Endothelial cell of hepatic sinusoid (primary cell): ENCODE measurements at regions not wholly inside any gene's neighbourhood (a gene's known extent, or its start where the extent isn't known, plus 50 kb on each side); places are given as distances from the start of the nearest gene placed in this dataset.
"Not testable (repeated sequence)": the region's sequence is repeated elsewhere in the genome, so short reads cannot be mapped to it uniquely, and the experiment has no call there.

Experiments used
- in situ Hi-C: cut with HindIII; loops from 2 replicates; pipeline ENCODE4 v1.10.0; 2017; ENCODE audit warnings: low sequenced_read_pairs

- in situ Hi-C loops, result loop anchor here (5.0 kb wide), 1 partner anchor 66 kb away; no protein-coding TSS in a partner anchor
These were observed 222.6 kb upstream of the SMIM31 start for GRCh38 chr4:164531336-164531735.

GRCh38 chr4:164536814-164537213 is 217.1 kb upstream of the SMIM31 start:
- in situ Hi-C loops, result no loop called here

GRCh38 chr4:164538097-164538496 is 215.8 kb upstream of the SMIM31 start:
- in situ Hi-C loops, result no loop called here

- in situ Hi-C loops, result no loop called here
These were observed 212.9 kb upstream of the SMIM31 start for GRCh38 chr4:164540987-164541386.

- in situ Hi-C loops, result no loop called here
These were observed 211.5 kb upstream of the SMIM31 start for GRCh38 chr4:164542431-164542830.

GRCh38 chr4:164550989-164551712 is 202.8 kb upstream of the SMIM31 start:
- in situ Hi-C loops, result no loop called here

GRCh38 chr4:164551713-164552040 is 202.3 kb upstream of the SMIM31 start:
- in situ Hi-C loops, result no loop called here

- in situ Hi-C loops, result no loop called here
These were observed 182.1 kb upstream of the SMIM31 start for GRCh38 chr4:164571593-164572390.

GRCh38 chr4:164572877-164573279 is 181.1 kb upstream of the SMIM31 start:
- in situ Hi-C loops, result no loop called here

GRCh38 chr4:164575861-164576260 is 178.1 kb upstream of the SMIM31 start:
- in situ Hi-C loops, result no loop called here

GRCh38 chr4:164579270-164579942 is 174.5 kb upstream of the SMIM31 start:
- in situ Hi-C loops, result no loop called here

GRCh38 chr4:164591666-164592065 is 162.3 kb upstream of the SMIM31 start:
- in situ Hi-C loops, result no loop called here

- in situ Hi-C loops, result loop anchor here (5.0 kb wide), 1 partner anchor 63 kb away; no protein-coding TSS in a partner anchor
These were observed 158.2 kb upstream of the SMIM31 start for GRCh38 chr4:164595751-164596150.

- in situ Hi-C loops, result loop anchor here (5.0 kb wide), 1 partner anchor 64 kb away; no protein-coding TSS in a partner anchor
These were observed 157.5 kb upstream of the SMIM31 start for GRCh38 chr4:164596318-164596878.

- in situ Hi-C loops, result loop anchor here (5.0 kb wide), 1 partner anchor 65 kb away; no protein-coding TSS in a partner anchor
These were observed 157.0 kb upstream of the SMIM31 start for GRCh38 chr4:164596927-164597326.

- in situ Hi-C loops, result no loop called here
These were observed 152.3 kb upstream of the SMIM31 start for GRCh38 chr4:164601653-164602052.

- in situ Hi-C loops, result not testable (repeated sequence)
These were observed 148.1 kb upstream of the SMIM31 start for GRCh38 chr4:164605791-164606190.

- in situ Hi-C loops, result no loop called here
These were observed 147.5 kb upstream of the SMIM31 start for GRCh38 chr4:164606478-164606877.

- in situ Hi-C loops, result no loop called here
These were observed 140.7 kb upstream of the SMIM31 start for GRCh38 chr4:164613256-164613655.

GRCh38 chr4:164613792-164614191 is 140.1 kb upstream of the SMIM31 start:
- in situ Hi-C loops, result no loop called here

GRCh38 chr4:164614329-164614728 is 139.6 kb upstream of the SMIM31 start:
- in situ Hi-C loops, result no loop called here
